HG03432 (cell line): ENCODE measurements at regions not wholly inside any gene's neighbourhood (a gene's known extent, or its start where the extent isn't known, plus 50 kb on each side); places are given as distances from the start of the nearest gene placed in this dataset.
"Not testable (repeated sequence)": the region's sequence is repeated elsewhere in the genome, so short reads cannot be mapped to it uniquely, and the experiment has no call there.

Experiments
- ATAC-seq: cut with Tn5 transposase; IDR thresholded peaks from one replicate; pipeline ENCODE4 v1.9.1; 2021; ENCODE audit warnings: mild to moderate bottlenecking, moderate library complexity; ENCODE audit not compliant: unreplicated experiment

DNA sequence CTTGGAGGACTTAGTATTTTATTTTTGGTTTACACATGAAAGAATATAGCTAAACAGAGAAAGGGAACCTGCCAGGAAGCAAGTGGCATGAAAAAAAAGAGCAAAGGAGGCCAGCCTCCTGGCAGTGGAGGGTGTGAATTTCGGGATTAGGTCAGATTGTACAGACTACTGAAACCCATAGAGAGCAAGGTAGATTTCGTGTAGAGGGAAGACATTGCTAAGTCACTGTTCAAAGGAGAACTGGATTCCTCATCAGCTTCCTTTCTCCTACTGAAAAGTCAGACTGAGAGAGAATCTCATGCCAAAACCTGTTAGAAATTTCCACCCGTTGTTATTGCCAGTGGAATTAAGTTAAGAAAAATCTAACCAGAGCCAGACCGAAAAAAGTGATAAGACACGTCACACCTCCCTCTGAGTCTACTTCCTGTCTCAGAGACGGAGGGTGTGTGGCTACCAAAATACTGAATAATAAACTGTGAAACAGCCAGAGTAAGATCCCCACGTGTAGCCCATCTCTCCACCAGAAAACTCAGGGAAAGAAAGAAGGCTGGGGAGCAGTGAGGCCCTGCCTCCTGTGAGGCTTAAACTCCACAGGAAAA is 118.8 kb downstream of the SKIDA1 start:
- ATAC-seq = no peak

DNA sequence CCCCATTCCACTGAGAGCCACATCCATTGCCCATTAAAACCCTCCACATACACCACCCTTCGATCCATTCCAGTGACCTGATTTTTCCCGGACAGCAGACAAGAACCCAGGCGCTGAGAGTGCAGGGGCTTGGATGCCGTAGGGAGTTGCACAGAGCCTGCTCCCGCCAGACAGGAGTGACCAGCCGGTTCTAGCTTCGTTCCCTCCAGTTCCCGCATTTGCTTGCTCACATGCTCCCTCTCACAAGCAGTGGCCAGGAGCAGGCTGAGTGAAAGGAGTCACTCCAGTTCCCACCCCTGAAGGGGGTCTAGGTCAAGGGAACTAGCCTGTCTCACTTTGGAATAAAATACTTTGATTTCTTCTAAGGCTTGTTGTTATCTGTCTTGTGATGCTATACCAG is 119.5 kb downstream of the SKIDA1 start:
- ATAC-seq = no peak

DNA sequence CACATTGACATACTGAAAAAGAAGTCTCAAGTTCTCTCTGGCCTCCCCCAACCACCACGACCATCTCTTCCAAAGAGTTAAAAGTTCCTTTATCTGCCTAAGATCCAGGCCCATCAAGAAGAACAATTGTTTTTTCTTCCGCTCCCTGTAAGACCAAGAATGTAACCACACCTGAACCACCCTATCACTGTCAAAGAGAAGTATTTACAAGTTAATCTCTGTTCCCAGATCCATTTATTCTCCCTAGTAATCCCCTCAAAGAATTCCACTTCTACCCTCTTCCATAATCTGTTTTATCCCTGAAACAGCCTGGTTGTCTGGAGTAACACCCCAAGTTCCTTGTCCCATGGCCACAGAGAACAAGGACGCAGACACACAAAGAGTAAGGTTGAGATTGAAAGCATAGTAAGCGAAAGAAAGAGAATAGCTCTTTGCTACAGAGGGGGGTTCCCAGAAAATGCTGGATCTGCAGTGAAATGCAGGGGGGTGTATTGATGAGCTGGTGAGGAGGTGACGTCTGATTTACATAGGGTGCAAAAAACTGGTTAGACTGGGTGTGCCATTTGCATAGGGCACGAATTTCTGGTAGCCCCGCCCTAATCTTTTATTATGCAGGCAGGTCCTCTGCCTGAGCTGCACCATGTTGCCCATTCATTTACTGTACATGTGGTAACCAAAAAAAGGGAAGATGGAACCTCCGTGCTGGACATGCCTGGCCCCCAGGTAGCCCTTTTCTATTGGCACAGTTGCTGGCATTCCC is 122.0 kb downstream of the SKIDA1 start:
- no peak for ATAC-seq

DNA sequence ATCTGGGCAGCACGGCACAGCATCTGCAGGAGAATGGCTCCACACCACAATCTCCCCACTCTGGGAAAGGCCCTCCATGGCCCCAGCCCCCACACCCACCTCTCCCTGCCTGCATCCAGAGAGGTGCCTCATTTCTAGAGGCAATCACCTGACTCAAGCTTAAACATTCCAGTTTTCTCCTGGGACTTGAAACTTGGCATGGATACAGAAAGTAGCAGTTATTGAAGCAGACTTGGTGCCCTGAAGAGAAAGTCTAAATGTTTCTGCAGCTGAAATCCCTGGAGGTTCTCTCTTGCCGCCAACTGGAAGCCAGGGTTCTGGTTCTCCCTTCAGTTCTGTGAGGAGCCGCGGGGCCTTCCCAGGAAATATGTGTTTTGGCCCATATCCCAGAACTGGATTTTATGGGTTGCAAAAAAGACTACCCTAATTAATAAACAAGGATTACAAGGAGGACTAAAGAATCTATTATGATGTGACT is 122.8 kb downstream of the SKIDA1 start:
- ATAC-seq = no peak

DNA sequence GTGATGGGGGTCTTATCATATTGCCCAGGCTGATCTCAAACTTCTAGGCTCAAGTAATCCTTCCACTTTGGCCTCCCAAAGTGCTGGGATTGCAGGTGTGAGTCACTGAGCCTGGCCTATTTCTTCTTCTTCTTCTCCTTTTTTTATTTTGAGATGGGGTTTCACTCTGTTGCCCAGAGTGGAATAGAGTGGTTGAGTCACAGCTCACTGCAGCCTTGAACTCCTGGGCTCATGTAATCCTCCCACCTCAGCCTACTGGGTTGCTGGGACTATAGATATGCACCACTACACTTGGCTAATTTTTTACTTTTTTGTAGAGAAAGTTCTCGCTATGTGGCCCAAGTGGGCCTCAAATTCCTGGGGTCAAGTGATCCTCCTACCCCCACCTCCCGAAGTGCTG is 124.3 kb downstream of the SKIDA1 start:
- ATAC-seq = no peak

DNA sequence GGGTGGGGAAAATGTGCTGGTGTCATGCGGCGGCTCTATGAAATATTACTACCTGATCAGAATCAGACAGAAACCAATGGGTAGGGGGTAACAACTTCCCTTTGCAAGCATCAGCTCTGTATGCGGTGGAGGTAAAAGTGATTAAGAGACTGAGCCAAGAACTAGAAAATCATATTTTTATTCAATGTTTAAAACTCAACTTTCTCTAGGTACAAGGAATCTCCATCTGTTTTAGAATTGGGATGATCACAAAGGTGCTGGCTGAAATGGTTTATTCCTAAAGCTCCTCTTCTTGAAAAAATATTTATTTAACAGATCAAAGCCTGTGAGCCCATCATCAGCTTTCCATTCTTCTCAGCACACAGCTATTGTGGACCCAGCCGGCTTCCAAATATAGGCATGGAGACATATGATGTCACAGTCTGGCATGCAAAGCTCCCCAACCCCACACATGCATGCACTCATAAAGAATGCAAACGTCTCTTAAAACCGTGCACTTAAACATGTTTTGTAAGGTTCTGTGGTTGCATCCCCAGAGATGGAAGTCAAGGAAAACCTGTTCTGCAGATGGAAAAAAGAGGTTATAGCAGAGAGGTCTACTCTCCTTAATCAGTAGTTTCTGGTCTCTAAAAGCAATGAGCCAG is 126.0 kb downstream of the SKIDA1 start:
- ATAC-seq = peak; percentile 57

DNA sequence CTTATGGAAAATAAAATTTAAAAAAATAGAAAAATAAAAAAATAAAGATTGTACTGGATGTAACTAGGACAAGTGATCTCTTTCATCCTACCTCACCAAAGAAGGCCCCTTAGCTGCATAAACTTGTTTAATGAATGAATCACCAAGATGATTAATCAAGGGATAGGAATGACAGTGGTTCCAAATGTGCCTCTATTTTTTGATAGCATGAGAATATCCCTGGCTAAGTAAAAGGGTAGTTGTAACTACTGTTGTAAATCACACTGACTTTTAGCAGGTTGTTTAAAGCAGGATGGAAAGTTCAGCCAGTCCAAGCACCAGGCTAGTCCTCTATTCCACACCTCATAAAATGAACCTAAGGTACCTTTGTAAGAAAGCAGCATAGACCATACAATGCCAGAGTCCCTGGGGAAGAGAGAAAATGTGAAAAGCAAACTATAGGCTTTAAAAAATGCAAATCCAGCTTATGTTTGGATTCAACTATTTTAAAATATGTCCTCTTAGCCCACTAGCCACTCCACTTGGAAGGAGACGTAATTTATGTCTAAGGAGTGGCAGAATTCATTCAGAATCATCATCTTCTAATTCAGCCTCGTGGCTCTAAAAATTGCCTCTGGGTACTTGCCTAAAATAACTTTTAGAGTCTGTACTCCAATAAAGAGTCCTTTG is 126.8 kb downstream of the SKIDA1 start:
- no peak for ATAC-seq

DNA sequence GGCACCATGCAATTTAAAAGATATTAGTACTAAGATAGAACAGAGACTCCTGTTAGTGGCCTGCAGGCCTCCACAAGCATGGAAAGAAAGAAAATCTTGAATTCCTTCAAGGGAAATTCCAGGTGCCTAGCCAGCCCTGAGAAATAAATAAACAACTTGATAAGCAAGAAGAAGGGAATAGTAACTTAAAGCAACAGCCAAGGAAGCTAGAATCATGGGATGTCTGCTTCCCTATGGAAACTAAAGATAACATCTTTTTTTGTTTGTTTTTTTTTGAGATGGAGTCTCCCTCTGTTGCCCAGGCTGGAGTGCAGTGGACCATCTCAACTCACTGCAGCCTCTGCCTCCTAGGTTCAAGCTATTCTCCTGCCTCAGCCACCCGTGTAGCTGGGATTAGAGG is 128.6 kb downstream of the SKIDA1 start:
- ATAC-seq = no peak

DNA sequence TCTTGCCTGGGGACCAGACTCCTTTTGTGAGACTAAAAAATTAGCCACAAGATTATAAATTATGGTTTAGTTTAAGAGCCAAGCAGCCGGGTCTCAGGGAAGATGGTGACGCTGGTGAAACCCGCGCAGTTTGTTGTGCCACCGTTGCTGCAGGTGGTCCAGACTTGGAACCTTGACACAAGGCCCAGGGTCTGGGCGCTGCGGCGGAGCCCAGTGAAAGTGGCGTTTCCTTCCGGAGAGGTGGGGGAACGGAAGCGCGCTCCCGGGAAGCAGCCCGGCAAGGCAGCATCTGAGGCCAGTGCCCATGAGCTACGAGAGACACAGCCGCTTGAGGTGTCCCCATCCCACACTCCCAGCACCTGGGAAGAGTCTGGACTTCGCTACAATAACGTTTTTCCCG is 131.6 kb downstream of the SKIDA1 start:
- no peak for ATAC-seq

DNA sequence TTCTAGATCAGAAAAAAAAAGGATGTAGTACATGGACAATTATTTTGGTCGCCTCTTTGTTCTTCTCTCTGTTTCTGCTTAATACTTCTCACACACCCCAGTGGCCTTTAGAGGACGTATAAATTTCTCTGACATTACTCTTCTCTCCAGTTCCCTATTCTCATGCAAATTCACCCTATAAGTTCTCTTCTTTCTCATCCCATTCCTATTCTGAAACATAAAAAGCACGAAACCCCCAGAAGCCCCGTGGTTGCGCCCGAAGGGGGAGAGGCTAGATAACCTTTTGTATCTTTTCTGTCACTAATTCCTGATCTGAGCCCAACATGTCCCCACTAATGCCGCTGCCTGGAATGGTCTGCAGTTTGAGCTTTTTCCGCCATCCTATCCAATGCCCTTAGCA is 136.9 kb downstream of the SKIDA1 start:
- ATAC-seq = no peak

DNA sequence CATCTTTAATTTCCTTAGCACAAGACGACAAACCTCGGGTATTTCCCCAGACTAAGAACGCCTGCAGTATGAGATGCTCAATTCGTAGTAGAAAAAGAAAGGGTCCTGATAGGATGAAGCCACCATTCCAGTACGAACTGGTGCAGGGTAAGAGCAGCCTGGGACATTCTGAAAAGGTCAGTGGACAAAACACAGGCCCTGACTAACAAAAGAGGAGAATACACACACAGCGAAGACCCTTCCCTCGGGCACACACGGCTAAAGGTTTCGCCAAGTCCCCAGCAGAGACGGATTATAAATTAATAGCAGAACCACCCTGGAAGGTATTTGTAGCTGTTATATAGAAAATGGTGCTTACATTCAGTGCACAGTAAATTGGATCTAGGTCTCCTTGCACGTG is 137.6 kb downstream of the SKIDA1 start:
- no peak for ATAC-seq

DNA sequence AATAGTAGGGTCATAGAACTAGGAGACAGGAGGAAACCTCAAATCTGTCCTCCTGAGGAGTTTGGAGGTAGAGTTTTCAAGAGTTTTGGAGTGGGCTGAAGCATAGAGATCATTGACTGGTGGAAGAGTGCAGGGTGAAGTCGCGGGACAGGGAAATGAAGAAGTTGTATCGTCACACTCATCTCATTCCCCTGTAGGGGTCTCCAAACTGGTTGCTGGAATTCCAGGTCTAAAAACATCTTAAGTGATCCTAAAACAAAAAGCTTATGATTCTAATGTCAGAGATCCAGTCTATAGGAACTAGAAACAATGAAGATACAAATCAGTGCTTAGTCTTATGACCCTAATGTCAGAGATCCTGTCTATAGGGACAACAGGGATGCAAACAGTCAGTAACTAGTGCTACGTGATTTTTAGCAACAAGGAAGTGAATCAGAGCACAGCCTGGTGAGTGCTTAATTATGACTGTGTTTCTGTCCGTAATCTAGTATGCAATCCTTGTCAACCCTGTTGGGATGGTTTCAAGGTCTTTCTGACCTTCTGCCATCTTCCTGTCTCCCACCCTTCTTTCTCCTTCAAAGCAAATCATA is 139.4 kb downstream of the SKIDA1 start:
- ATAC-seq = no peak

DNA sequence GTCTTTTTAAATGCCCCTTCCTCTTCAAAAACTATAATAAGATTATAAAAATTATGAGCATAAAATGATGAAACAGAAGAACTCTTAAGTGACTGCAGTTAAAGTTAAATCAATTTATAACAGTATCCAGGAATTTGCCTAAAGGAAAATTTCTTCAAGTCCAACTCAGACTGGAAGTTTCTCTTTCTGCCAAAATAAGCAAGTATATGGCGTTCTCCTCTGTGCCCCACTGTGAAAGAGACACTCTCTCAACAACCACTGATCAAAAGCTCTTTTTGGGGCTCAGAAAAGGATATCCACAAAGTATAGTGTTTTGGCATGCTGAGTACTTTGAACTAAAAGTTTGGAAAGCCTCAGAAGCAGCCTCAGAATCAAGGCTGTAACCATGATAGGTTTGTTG is 139.9 kb downstream of the SKIDA1 start:
- ATAC-seq = no peak

DNA sequence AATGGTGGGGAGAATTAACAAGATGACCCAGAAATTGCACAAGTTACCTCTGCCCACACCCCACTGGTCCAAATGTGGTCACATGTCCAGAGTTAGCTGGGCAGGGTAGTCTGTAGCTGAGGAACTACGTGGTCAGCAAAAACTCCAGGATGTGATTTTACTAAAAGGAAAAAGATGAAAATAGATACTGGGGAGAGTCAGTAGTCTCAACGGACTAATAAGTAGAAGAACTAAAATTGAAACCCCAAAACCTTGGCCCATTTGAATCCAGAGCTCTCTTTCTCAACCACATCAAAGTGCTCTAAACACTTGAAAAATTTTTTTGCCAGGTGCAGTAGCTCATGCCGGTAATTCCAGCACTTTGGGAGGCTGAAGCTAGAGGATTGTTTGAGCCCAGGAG is 146.3 kb downstream of the SKIDA1 start:
- ATAC-seq = no peak

DNA sequence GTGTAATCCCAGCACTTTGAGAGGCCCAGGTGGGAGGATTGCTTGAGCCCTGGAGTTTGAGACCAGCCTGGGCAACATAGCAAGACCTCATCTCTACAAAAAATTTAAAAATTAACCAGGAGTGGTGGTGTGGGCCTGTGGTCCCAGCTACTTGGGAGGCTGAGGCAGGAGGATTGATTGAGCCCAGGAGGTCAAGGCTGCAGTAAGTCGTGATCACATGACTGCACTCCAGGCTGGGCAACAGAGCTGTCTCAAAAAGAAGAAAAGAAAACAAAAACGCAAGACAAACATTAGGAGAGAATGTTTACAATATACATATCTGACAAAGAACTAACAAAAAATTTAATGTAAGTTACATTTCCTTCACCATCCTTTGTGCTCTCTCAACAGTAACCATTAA is 150.2 kb downstream of the SKIDA1 start:
- ATAC-seq = not testable (repeated sequence)

DNA sequence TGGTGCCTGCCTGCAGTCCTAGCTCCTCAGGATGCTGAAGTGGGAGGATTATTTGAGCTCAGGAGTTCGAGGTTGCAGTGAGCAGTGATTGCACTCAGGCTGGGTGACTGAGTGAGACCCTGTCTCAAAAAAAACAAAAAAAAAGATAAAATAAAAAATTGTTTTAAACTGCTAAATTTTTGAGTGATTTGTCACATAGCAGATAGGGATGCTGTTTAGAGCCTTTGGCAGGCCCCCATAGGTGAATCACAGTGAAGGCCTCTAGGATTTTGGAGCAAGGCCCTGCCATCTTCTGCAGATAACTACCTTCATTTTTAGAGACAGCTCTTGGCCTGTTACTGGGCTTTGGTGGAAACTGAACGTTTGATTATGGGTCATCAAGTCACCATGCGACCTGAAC is 151.6 kb downstream of the SKIDA1 start:
- ATAC-seq = not testable (repeated sequence)

DNA sequence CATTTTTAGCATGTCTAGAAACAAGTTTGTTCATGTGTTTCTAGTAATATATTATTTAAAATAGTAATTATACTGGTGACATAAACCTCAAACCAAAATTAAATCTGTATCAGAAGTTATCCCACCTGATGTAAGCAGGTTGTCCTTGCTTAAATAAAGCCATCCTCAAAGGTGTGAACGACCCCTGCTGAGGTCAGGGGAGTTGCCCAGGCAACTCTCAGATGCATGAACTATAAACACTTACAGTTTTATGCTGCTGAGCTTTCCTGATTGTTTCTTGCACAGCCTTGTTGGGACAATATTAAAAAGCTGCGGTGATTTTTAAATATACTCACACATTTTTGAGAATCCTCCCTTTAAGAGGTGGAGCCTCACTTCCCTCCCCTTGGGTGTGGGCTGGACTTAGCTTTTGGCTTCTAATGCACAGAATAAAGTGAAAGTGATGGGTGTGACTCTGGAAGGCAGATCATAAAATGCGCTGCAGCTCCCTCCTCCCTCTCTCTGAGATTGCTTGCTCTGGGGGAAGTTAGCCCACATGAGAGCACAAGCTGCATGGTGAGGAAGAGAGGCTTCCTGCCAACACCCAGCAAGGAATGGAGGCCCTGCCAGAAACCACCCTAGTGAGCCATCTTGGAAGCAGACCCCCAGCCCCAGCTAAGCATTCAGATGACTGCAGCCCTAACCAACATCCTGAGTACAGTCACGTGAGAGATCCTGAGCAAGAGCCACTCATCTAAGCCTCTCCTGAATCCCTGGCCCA is 152.7 kb downstream of the SKIDA1 start:
- ATAC-seq = peak; percentile 82

DNA sequence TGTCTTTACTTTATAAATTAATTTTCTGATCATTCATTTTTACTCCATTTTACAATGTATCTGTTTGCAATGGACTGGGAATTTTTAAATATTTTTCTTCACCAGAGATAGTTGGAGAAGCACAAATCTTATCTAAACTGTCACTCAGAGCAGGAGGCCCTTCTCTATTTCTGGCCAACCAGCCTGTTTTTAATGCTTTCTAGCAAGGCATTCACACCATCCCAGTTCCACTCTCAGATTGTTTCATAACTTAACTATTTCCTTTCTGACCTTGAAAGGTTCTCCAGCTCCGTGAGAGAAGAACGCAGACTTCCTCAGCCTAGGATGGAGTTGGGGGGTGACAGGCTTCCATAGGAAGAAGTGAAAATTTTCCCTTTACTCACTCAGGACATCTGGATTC is 155.8 kb downstream of the SKIDA1 start:
- no peak for ATAC-seq

DNA sequence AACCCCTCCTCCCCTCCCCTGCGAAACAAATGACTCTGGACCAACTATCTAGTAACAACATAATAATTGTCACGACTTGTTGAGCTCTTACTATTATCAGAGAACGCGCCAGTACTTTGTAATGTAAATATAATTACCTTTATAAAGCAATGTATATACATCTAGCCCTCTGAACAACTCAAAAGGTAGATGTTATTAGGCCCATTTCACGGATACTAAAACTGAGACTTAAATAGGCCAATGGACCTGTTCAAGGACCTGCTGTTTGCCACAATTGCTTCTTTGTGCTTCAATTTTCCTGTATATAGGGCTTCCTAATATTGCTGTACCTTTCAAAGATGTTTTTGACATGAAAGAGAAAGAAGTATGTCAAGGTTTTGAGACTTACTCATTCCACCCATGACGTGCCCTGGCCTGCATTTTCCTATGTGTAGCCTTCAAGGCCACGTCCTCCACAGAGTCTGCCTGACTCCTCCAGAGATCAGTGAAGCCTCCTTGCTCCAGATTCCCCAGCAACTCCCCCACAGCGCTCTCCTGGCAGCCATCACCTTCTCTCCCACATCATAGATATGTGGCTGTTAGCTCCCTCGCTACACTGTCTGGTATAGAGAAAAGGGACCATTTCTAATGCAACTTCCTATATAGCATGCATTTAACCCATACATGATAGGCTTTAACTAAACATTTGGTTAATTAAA is 156.6 kb downstream of the SKIDA1 start:
- ATAC-seq = no peak

DNA sequence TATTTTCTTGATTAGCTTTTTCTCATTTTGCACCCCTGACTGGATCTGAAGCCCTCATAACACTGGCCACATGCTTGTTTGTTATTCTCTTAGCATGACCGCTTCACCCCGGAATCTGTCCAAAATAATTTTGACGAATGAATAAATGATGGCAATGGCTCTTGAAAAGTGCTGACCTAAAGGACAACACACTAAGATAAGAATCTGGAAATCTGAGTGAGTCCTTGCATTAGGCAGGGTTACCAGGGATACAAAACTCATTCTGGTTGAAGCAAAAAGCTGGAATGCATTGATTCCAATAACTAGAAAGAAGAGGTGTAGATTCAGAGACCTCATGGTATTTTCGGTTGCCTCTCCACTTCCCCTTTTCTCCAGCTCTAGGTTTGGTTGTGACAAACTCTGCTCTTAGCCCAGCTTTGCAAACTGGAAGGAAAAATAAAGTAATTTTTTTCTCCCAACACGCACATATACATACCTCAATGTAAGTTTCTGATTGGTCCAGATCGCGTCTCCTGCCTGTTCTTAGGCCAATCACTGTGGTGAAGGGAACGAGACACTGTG is 157.4 kb downstream of the SKIDA1 start:
- ATAC-seq = peak; percentile 72
